Endothelial cell of umbilical vein (primary cell): ENCODE measurements at regions not wholly inside any gene's neighbourhood (a gene's known extent, or its start where the extent isn't known, plus 50 kb on each side); places are given as distances from the start of the nearest gene placed in this dataset.

Experiments
- BruUV-seq: library from RNA; stranded (reverse); fragments of 400-500 nt; replicated peaks from 2 replicates; lab custom pipeline; 2021; lab: Mats Ljungman, UMichigan
- CTCF ChIA-PET: fragments of 300-600, 350-600 bp; sonication (Branson Sonifier 250); formaldehyde crosslinking; loops from one replicate; lab custom pipeline; 2021; ENCODE audit warnings: antibody characterized with exemption, inconsistent platforms; lab: Charles Lee
- POLR2A ChIA-PET: fragments of 300-600, 350-600 bp; sonication (Branson Sonifier 250); formaldehyde crosslinking; loops from one replicate; lab custom pipeline; 2021; ENCODE audit warnings: antibody characterized with exemption, inconsistent platforms; lab: Charles Lee
- DNase-seq: peaks from one replicate; pipeline ENCODE4 v3.0.0-alpha.2; 2011; ENCODE audit warnings: low read depth, low spot score
- FAIRE-seq: peaks from 2 replicates; lab custom pipeline; 2011; peaks lifted over from hg19 to GRCh38; lab: Jason Lieb, UNC
- H2AFZ ChIP-seq: 2 replicates; pipeline ENCODE4 v1.6.0; 2012; ENCODE audit warnings: low read depth, low read length, control low read depth, inconsistent platforms
- H3K27ac ChIP-seq: 2 replicates; pipeline ENCODE4 v1.5.1; 2011; ENCODE audit warnings: low read depth, mild to moderate bottlenecking, control low read depth, low read length, moderate library complexity; ENCODE audit not compliant: insufficient read depth
- H3K27me3 ChIP-seq, 2 experiments: 2 replicates each; pipeline versions ENCODE4 v1.6.0 to v1.6.1; 2011; ENCODE audit warnings: low read length in 2 of 2, mixed read lengths in 1 of 2; ENCODE audit not compliant: control insufficient read depth in 2 of 2, insufficient read depth in 2 of 2
- H3K36me3 ChIP-seq, 2 experiments: 2 replicates in 1 of 2; 3 replicates in 1 of 2; pipeline ENCODE4 v1.5.1; 2011; ENCODE audit warnings: low read length in 2 of 2, mild to moderate bottlenecking in 1 of 2, moderate library complexity in 1 of 2; ENCODE audit not compliant: control insufficient read depth in 2 of 2, insufficient read depth in 2 of 2; ENCODE audit errors: extremely low read depth in 1 of 2
- H3K4me1 ChIP-seq: 3 replicates; pipeline ENCODE4 v1.5.1; 2011; ENCODE audit warnings: mild to moderate bottlenecking, low read length; ENCODE audit not compliant: control insufficient read depth, insufficient read depth; ENCODE audit errors: extremely low read depth
- H3K4me2 ChIP-seq: 2 replicates; pipeline ENCODE4 v1.6.1; 2011; ENCODE audit warnings: low read length, control low read depth, mixed read lengths; ENCODE audit not compliant: insufficient read depth
- H3K4me3 ChIP-seq, 3 experiments: fragments of 200-600 bp in 1 of 3; sonication (generic), shearing (Covaris generic) in 1 of 3; replicated peaks in 1 of 3; 2 replicates each; pipeline ENCODE4 v1.5.1; 2011 to 2016; ENCODE audit warnings: control low read depth in 3 of 3, low read length in 3 of 3, mild to moderate bottlenecking in 2 of 3, inconsistent platforms in 1 of 3, low read depth in 1 of 3, moderate library complexity in 1 of 3; ENCODE audit not compliant: insufficient read depth in 1 of 3
- H3K79me2 ChIP-seq: 2 replicates; pipeline ENCODE4 v1.6.0; 2012; ENCODE audit warnings: low read length, inconsistent platforms; ENCODE audit not compliant: control insufficient read depth, insufficient read depth
- H3K9ac ChIP-seq: replicated peaks from 2 replicates; pipeline ENCODE3; 2011; ENCODE audit warnings: low read length, control low read depth; ENCODE audit not compliant: insufficient read depth; ENCODE audit errors: extremely low read depth
- H3K9me1 ChIP-seq: replicated peaks from 3 replicates; pipeline ENCODE4 v1.6.0; 2011; ENCODE audit warnings: mild to moderate bottlenecking, low read length; ENCODE audit not compliant: control insufficient read depth, insufficient read depth; ENCODE audit errors: extremely low read depth
- H3K9me3 ChIP-seq: replicated peaks from 2 replicates; pipeline ENCODE4 v1.5.1; 2012; ENCODE audit warnings: low read length, inconsistent platforms; ENCODE audit not compliant: control insufficient read depth, insufficient read depth
- H4K20me1 ChIP-seq: replicated peaks from 2 replicates; pipeline ENCODE3; 2011; ENCODE audit warnings: mild to moderate bottlenecking, low read length; ENCODE audit not compliant: control insufficient read depth, insufficient read depth; ENCODE audit errors: extremely low read depth
- EZH2 ChIP-seq: IDR thresholded peaks from 2 replicates; pipeline ENCODE4 v1.6.1; 2012; ENCODE audit warnings: borderline replicate concordance, low read depth, mild to moderate bottlenecking, moderate library complexity, low read length, inconsistent platforms; ENCODE audit not compliant: severe bottlenecking
- FOS ChIP-seq: IDR thresholded peaks from 2 replicates; pipeline ENCODE4 v1.6.1; 2011; ENCODE audit warnings: mild to moderate bottlenecking, low read length, moderate library complexity, borderline replicate concordance; ENCODE audit not compliant: insufficient read depth
- GATA2 ChIP-seq: IDR thresholded peaks from 2 replicates; pipeline ENCODE4 v1.7.0; 2011; ENCODE audit warnings: low read depth, mild to moderate bottlenecking, moderate library complexity, mixed read lengths, low read length; ENCODE audit not compliant: insufficient read length, insufficient read depth
- JUN ChIP-seq: IDR thresholded peaks from 2 replicates; pipeline ENCODE4 v1.6.1; 2011; ENCODE audit warnings: borderline replicate concordance, low read depth; ENCODE audit not compliant: insufficient read length, insufficient read depth
- MYC ChIP-seq: IDR thresholded peaks from one replicate; pipeline ENCODE4 v1.6.1; 2011; ENCODE audit warnings: mild to moderate bottlenecking, low read depth, low read length
- POLR2A ChIP-seq: IDR thresholded peaks from 2 replicates; pipeline ENCODE4 v1.6.1; 2012; ENCODE audit warnings: low read depth, mild to moderate bottlenecking, control low read depth, low read length
- POLR2AphosphoS5 ChIP-seq: IDR thresholded peaks from 2 replicates; pipeline ENCODE4 v1.6.1; 2012; ENCODE audit warnings: low read depth, mild to moderate bottlenecking, control low read depth, low read length, moderate library complexity; ENCODE audit not compliant: insufficient read depth
- dilution Hi-C: fragments of 300-500 bp; cut with MboI; formaldehyde crosslinking; loops from one replicate; pipeline ENCODE4 v1.15.0; 2019; ENCODE audit warnings: low sequenced_read_pairs; ENCODE audit not compliant: extremely low pct_ligation_motif_present
- intact Hi-C: fragments of 100-400 bp; cut with micrococcal nuclease; formaldehyde crosslinking; loops from one replicate; pipeline ENCODE4 v1.10.0; 2022
- TF ChIP-seq, protein P1 (sequence below), 2 donors: IDR thresholded peaks; 1 replicate in 1 of 2; 2 replicates in 1 of 2; pipeline ENCODE4 v1.5.1; 2011; ENCODE audit warnings: low read length in 2 of 2, mild to moderate bottlenecking in 2 of 2, moderate library complexity in 2 of 2, control low read depth in 1 of 2, inconsistent platforms in 1 of 2, low read depth in 1 of 2; ENCODE audit not compliant: insufficient read depth in 1 of 2; ENCODE audit errors: extremely low read depth in 1 of 2
- TF ChIP-seq, protein P2 (sequence below): IDR thresholded peaks from 2 replicates; pipeline ENCODE4 v1.6.1; 2011; ENCODE audit not compliant: insufficient read depth, insufficient read length

DNA sequence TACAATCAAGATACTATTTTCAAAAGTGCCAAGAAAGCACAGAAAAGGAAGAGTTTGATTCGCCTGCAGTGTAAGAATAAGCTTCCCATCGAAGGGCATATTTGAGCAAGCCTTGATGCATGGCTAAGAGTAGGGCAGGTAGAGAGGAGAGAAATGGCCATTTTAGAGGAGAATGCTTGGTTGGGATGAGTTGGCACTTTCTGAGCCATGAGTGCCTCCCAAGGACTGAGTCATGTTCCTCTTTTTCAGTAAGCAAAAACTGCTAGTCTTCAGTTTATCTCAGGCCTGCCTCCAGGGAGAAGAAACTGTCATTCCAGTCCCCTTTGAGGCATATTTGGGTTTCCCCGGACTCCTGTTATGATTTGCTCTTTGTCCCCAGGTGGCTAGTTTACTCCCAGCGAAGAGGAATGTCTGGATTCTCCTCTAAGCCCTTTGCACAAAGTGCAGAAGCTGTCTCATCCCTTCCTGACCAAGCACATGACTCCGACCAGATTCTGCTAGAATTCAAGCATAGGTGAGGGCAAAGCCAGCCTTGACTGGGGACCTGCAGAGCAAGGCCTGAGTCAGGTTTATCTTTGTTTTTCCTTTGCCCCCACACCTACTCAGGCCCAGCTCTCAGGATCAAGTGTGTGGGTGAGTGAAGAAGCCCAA is 115.2 kb downstream of the TTC32 start:
- ChIA-PET CTCF (interaction anchor here (1.2 to 1.8 kb wide), 3 partner anchors 9 to 59 kb away, joined by 3 to 6 read pairs (median 3); no protein-coding TSS in a partner anchor), POLR2A (no interaction called here)
- dilution Hi-C loops, result no loop called here
- H2AFZ ChIP-seq, result peak overlapping the region; percentile 28
- no peaks in the 10 kb centered on the region for H3K79me2 ChIP-seq
- no peak overlapping the region for H3K9ac ChIP-seq
- H3K4me3 ChIP-seq, result no peak overlapping the region
- intact Hi-C loops, result loop anchor here (1.0 kb wide), 1 partner anchor 15 kb away; no protein-coding TSS in a partner anchor
- no peaks in the 10 kb centered on the region for H3K4me1 ChIP-seq
- DNase-seq (no peak), FAIRE-seq (no peak)
- H3K27me3 ChIP-seq, result peaks cover 0 to 2% of the 10 kb centered on the region in 2 experiments
- no peaks in the 10 kb centered on the region for H4K20me1 ChIP-seq
- no TSS peak for BruUV-seq
- TF ChIP-seq MYC (no peak), FOS (peak; percentile 43)
- H3K9me3 ChIP-seq, result no peaks in the 10 kb centered on the region
- H3K27ac ChIP-seq, result no peak overlapping the region
- H3K9me1 ChIP-seq, result no peaks in the 10 kb centered on the region
- no peak overlapping the region for H3K4me2 ChIP-seq
- no peaks in the 10 kb centered on the region for H3K36me3 ChIP-seq

DNA sequence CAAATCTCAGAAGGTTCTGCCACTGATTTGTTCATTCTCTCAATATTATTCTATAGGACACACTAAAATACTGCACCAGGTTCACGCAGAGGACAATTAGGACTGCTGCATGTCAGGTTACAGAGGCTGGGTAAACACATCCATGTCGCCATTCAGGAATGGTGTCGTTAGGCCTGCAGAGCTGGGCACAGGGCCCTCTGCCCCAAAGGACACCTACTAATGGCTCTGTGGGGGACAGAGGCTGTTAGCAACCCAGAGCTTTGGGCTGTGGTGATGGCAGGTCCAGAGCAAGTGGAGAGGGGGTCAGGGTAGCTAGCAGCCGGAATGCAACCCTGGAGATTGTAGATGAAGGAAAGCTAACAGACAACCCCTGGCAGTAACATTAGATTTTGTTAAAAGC is 115.9 kb downstream of the TTC32 start:
- H3K4me2 ChIP-seq, result no peak overlapping the region
- H3K9ac ChIP-seq, result no peak overlapping the region
- no peak for DNase-seq
- TF ChIP-seq GATA2, result no peak
- TF ChIP-seq MYC, result no peak
- TF ChIP-seq, protein P1, sequence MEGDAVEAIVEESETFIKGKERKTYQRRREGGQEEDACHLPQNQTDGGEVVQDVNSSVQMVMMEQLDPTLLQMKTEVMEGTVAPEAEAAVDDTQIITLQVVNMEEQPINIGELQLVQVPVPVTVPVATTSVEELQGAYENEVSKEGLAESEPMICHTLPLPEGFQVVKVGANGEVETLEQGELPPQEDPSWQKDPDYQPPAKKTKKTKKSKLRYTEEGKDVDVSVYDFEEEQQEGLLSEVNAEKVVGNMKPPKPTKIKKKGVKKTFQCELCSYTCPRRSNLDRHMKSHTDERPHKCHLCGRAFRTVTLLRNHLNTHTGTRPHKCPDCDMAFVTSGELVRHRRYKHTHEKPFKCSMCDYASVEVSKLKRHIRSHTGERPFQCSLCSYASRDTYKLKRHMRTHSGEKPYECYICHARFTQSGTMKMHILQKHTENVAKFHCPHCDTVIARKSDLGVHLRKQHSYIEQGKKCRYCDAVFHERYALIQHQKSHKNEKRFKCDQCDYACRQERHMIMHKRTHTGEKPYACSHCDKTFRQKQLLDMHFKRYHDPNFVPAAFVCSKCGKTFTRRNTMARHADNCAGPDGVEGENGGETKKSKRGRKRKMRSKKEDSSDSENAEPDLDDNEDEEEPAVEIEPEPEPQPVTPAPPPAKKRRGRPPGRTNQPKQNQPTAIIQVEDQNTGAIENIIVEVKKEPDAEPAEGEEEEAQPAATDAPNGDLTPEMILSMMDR (IDR thresholded peaks at IDR 0.05; ENCODE audit: extremely low read depth in 1 of 2, insufficient read depth in 1 of 2, low read depth in 1 of 2, low read length in 2 of 2), result no peak
- TF ChIP-seq EZH2, result no peak
- TF ChIP-seq POLR2AphosphoS5, result no peak
- no peak for TF ChIP-seq POLR2A
- TF ChIP-seq JUN, result no peak
- TF ChIP-seq, protein P2, sequence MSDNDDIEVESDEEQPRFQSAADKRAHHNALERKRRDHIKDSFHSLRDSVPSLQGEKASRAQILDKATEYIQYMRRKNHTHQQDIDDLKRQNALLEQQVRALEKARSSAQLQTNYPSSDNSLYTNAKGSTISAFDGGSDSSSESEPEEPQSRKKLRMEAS, result no peak
- no peak for TF ChIP-seq FOS
- CTCF ChIA-PET, result interaction anchor here (1.2 to 1.8 kb wide), 3 partner anchors 9 to 58 kb away, joined by 3 to 6 read pairs (median 3); no protein-coding TSS in a partner anchor
- H3K27me3 ChIP-seq, result no peaks in the 10 kb centered on the region
- H3K9me1 ChIP-seq, result no peaks in the 10 kb centered on the region
- H3K36me3 ChIP-seq, result no peaks in the 10 kb centered on the region
- no peaks in the 10 kb centered on the region for H4K20me1 ChIP-seq
- intact Hi-C loops (loop anchor here (1.0 kb wide), 1 partner anchor 15 kb away; no protein-coding TSS in a partner anchor), dilution Hi-C loops (no loop called here)
- no peak overlapping the region for H3K27ac ChIP-seq
- no peak for FAIRE-seq
- no peaks in the 10 kb centered on the region for H3K4me1 ChIP-seq
- H3K79me2 ChIP-seq, result no peaks in the 10 kb centered on the region
- H3K4me3 ChIP-seq, result no peak overlapping the region
- POLR2A ChIA-PET, result no interaction called here
- no peak overlapping the region for H2AFZ ChIP-seq
- no peaks in the 10 kb centered on the region for H3K9me3 ChIP-seq
- BruUV-seq, result no TSS peak
